Mammary epithelial cell (primary cell): ENCODE measurements at regions not wholly inside any gene's neighbourhood (a gene's known extent, or its start where the extent isn't known, plus 50 kb on each side); places are given as distances from the start of the nearest gene placed in this dataset.

Experiments
- CTCF ChIP-seq, 2 donors: IDR thresholded peaks in 1 of 2; conservative IDR thresholded peaks in 1 of 2; 2 replicates each; pipeline ENCODE4 v1.5.1; 2011 to 2012; ENCODE audit warnings: inconsistent platforms in 2 of 2, low read length in 2 of 2, mild to moderate bottlenecking in 2 of 2, control low read depth in 1 of 2, low read depth in 1 of 2; ENCODE audit not compliant: insufficient read depth in 1 of 2; ENCODE audit errors: extremely low read depth in 1 of 2
- EZH2 ChIP-seq: IDR thresholded peaks from 2 replicates; pipeline ENCODE4 v1.6.1; 2012; ENCODE audit warnings: low read length, inconsistent platforms, borderline replicate concordance

DNA sequence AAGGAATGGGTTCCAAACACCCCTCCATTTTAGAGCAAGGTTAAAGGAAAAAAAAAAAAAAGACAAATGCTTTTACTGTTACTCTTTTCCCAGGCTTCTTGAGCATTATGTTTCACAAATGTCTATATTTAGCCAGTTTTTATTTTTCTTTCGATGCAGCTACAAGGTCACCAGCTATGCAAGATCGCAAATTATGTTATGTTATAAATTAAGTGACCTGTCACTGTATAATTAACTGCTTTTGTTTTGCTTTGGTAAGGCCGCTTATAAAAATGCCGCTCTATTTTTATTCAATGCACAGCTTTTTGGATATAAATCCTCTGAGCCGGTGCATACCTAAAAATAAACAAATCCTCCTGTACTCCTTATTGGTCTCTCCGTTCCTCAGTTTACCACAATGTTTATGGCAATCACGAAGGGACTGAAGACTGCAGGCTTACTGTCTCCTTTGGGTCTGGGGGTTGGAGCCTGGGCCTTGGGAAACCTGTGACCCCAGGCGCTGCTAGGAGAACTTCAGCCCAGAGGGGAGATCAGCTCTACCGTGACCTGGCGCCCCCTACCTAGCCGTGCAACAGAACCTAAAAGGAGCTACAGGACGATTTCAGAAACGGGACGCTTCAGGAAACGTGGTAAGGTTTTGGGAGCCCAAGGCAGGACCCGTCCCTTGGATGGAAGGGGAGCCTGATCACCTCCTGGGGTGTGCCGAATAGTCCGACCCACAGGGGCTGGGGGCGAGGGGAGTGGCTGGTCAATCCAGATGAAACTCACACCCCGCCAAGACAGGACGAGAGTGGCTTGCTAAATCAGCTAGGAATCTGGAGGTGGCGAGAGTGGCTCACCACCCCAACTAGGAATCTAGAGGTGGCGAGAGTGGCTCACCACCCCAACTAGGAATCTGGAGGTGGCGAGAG is 101.2 kb upstream of the CD55 start:
- TF ChIP-seq CTCF (conservative IDR thresholded peaks at IDR 0.05 in 1 of 2, IDR thresholded peaks at IDR 0.05 in 1 of 2; ENCODE audit: extremely low read depth in 1 of 2, insufficient read depth in 1 of 2, low read depth in 1 of 2, low read length in 2 of 2) = no peak
- TF ChIP-seq EZH2 = no peak
